Large intestine (tissue), 3 donors: ENCODE measurements at regions not wholly inside any gene's neighbourhood (a gene's known extent, or its start where the extent isn't known, plus 50 kb on each side); places are given as distances from the start of the nearest gene placed in this dataset.

Experiments used
- DNase-seq, 2 donors: peaks; one replicate each; pipeline versions ENCODE4 v3.0.0 to v3.0.0-alpha.2; 2013
- H3K27ac ChIP-seq: one replicate; pipeline ENCODE4 v1.5.1; 2013; ENCODE audit warnings: low read length
- H3K27me3 ChIP-seq: 2 replicates; pipeline ENCODE4 v1.6.1; 2013; ENCODE audit warnings: low read length; ENCODE audit not compliant: control insufficient read depth, insufficient read depth
- H3K36me3 ChIP-seq: 2 replicates; pipeline ENCODE4 v1.6.1; 2013; ENCODE audit warnings: low read length; ENCODE audit not compliant: control insufficient read depth, insufficient read depth
- H3K4me1 ChIP-seq: one replicate; pipeline ENCODE4 v1.6.1; 2013; ENCODE audit warnings: low read length; ENCODE audit not compliant: control insufficient read depth, insufficient read depth
- H3K4me3 ChIP-seq: one replicate; pipeline ENCODE4 v1.5.1; 2013; ENCODE audit warnings: low read length
- H3K9me3 ChIP-seq: one replicate; pipeline ENCODE4 v1.6.1; 2013; ENCODE audit warnings: mild to moderate bottlenecking, low read depth, low read length, moderate library complexity; ENCODE audit not compliant: control insufficient read depth
- WGBS: methylation state at CpG from one replicate; pipeline ENCODE4 v1.1.5; 2013; ENCODE audit warnings: low lambda C conversion rate; ENCODE audit not compliant: insufficient coverage; 5-methylcytosine and 5-hydroxymethylcytosine counted together

- no peak for DNase-seq
- 60% methylated on average over 1 of the region's 3 CpGs for WGBS
- Histone ChIP-seq H3K4me1 (no peaks in the 10 kb centered on the region), H3K4me3 (no peak overlapping the region), H3K27ac (no peak overlapping the region), H3K36me3 (no peaks in the 10 kb centered on the region), H3K27me3 (no peaks in the 10 kb centered on the region), H3K9me3 (peaks cover 4% of the 10 kb centered on the region)
Measured at GRCh38 chr3:31047673-31048072, 153.2 kb upstream of the GADL1 start.

DNA sequence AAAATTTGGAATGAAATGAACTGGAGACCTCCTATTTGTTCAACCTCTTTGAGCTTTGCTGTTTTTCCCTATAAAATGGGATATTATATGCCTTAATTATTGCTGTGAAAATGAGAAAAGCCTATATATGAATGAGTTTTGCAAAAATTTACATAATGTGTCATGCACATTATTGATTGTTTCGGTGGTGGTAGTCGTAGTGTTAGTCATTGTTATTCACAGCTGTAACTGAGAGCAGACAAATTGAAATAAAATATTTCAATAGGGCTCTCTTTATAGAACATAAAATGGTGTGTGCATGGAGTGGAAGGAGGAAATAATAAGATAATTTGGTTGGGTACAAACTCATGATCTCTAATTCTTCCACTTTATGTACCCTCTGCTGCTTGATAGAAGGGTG is 153.7 kb upstream of the GADL1 start:
- Histone ChIP-seq H3K36me3 (no peaks in the 10 kb centered on the region), H3K27ac (no peak overlapping the region), H3K4me1 (no peaks in the 10 kb centered on the region), H3K27me3 (no peaks in the 10 kb centered on the region), H3K4me3 (no peak overlapping the region), H3K9me3 (peaks cover 2% of the 10 kb centered on the region)
- DNase-seq, result no peak
- no CpG with 5 or more reads among the region's 2 CpGs for WGBS

- Histone ChIP-seq H3K27ac (no peak overlapping the region), H3K9me3 (no peaks in the 10 kb centered on the region), H3K4me3 (no peak overlapping the region), H3K4me1 (no peaks in the 10 kb centered on the region), H3K27me3 (no peaks in the 10 kb centered on the region), H3K36me3 (no peaks in the 10 kb centered on the region)
- no peak for DNase-seq
Measured at GRCh38 chr3:31050296-31050695, 155.8 kb upstream of the GADL1 start.

DNA sequence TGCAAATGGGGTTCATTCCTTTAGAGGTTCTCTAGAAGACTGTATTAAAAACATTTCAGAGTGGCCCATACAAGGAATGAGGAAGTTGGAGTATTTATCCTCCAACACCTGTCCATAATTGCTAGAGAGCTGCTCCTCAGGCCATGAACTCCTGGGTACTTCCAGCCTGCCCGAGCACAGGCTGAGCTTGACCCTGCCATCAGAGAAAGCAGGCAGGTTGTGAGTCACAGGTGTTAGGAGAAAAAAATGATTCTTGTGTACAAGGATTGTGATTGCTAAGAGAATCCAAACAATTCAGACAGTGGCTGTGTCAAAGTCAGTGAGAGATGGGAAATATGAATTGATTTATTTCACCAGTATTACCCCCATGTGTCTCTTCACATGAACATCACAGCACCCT is 156.8 kb upstream of the GADL1 start:
- DNase-seq, result no peak
- Histone ChIP-seq H3K9me3 (no peaks in the 10 kb centered on the region), H3K27me3 (no peaks in the 10 kb centered on the region), H3K36me3 (no peaks in the 10 kb centered on the region), H3K27ac (no peak overlapping the region), H3K4me1 (no peaks in the 10 kb centered on the region), H3K4me3 (no peak overlapping the region)
- no CpG with 5 or more reads among the region's 1 CpG for WGBS

DNA sequence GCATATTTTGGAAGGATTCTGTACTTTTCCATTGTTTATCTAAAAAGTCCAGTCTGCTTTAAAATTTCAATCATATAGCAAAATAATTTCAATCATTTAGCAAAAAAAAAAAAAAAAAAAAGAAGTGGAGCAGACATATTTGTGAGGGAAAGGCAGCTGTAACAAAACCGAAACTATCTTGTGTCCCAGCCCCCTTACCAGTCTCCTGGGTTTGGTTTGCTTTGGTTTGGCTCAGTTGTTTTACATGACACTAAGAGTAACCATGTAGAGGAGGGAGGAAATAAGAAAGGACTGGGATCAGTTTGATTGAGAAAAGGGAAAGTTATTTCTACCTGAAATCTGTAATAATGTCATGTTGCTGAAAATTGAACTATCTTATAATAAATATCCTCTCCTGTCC is 158.8 kb upstream of the GADL1 start:
- H3K4me1 ChIP-seq, result no peaks in the 10 kb centered on the region
- H3K9me3 ChIP-seq, result no peaks in the 10 kb centered on the region
- DNase-seq, result no peak
- no peak overlapping the region for H3K4me3 ChIP-seq
- H3K36me3 ChIP-seq, result no peaks in the 10 kb centered on the region
- no peak overlapping the region for H3K27ac ChIP-seq
- no peaks in the 10 kb centered on the region for H3K27me3 ChIP-seq
- no CpG with 5 or more reads among the region's 1 CpG for WGBS

- H3K36me3 ChIP-seq, result no peaks in the 10 kb centered on the region
- DNase-seq, result no peak
- no peak overlapping the region for H3K4me3 ChIP-seq
- 100% methylated on average over 2 of the region's 6 CpGs for WGBS
- no peaks in the 10 kb centered on the region for H3K27me3 ChIP-seq
- no peaks in the 10 kb centered on the region for H3K9me3 ChIP-seq
- no peaks in the 10 kb centered on the region for H3K4me1 ChIP-seq
- no peak overlapping the region for H3K27ac ChIP-seq
Measured at GRCh38 chr3:31054032-31054431, 159.6 kb upstream of the GADL1 start.

DNA sequence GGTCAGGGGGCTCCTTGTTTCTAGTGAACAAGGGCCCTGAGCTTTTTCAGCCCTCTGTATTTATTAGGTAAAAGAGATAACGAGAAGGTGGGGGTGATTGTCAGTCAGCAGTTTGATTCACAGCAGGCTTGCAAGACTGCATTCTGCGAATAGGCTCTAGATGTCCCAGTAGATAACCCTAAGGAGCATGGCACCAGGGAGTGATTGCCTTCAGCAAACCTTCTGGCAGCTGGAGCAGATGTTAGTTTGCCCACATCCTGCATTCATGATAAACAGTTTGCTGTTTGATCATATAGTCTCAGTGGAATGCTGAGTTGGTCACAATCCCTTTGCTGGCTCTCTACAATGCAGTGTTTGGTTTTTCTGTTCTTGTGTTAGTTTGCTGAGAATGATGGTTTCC is 161.3 kb upstream of the GADL1 start:
- no peak for DNase-seq
- no peaks in the 10 kb centered on the region for H3K4me1 ChIP-seq
- WGBS, result no CpG with 5 or more reads among the region's 2 CpGs
- H3K27me3 ChIP-seq, result no peaks in the 10 kb centered on the region
- H3K36me3 ChIP-seq, result no peaks in the 10 kb centered on the region
- H3K9me3 ChIP-seq, result no peaks in the 10 kb centered on the region
- no peak overlapping the region for H3K4me3 ChIP-seq
- no peak overlapping the region for H3K27ac ChIP-seq

- Histone ChIP-seq H3K9me3 (no peaks in the 10 kb centered on the region), H3K4me1 (no peaks in the 10 kb centered on the region), H3K36me3 (no peaks in the 10 kb centered on the region), H3K27me3 (no peaks in the 10 kb centered on the region), H3K27ac (no peak overlapping the region), H3K4me3 (no peak overlapping the region)
- WGBS, result 92% methylated on average over 2 of the region's 3 CpGs
- no peak for DNase-seq
Measured at GRCh38 chr3:31057891-31058290, 163.4 kb upstream of the GADL1 start.

DNA sequence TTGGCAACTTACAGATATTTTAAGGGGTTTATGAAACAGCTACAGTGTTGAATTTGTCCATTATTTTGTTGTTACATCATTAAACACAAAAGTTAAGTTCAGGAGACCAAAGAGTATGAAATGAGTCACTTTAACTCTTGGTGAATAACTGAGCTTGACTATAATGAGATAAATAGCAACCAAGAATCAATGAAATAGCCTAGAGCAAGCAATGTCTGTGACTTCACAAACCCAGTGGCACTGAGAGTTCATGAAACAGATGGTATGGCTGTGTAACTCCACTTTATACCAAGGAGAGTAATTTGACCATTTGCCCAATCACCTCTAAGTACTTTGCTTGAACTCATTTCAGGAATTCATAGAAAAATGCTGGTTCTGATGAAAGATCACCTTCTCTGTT is 169.6 kb upstream of the GADL1 start:
- Histone ChIP-seq H3K4me1 (no peaks in the 10 kb centered on the region), H3K4me3 (no peak overlapping the region), H3K36me3 (no peaks in the 10 kb centered on the region), H3K27me3 (peaks cover 2% of the 10 kb centered on the region), H3K27ac (no peak overlapping the region), H3K9me3 (no peaks in the 10 kb centered on the region)
- no peak for DNase-seq

- Histone ChIP-seq H3K4me3 (no peak overlapping the region), H3K27ac (no peak overlapping the region), H3K36me3 (no peaks in the 10 kb centered on the region), H3K9me3 (no peaks in the 10 kb centered on the region), H3K4me1 (no peaks in the 10 kb centered on the region), H3K27me3 (peaks cover 2% of the 10 kb centered on the region)
- no CpG with 5 or more reads among the region's 1 CpG for WGBS
- no peak for DNase-seq
Measured at GRCh38 chr3:31065765-31066164, 171.3 kb upstream of the GADL1 start.

- Histone ChIP-seq H3K27me3 (peaks cover 2% of the 10 kb centered on the region), H3K4me3 (no peak overlapping the region), H3K36me3 (no peaks in the 10 kb centered on the region), H3K9me3 (no peaks in the 10 kb centered on the region), H3K27ac (no peak overlapping the region), H3K4me1 (no peaks in the 10 kb centered on the region)
- DNase-seq, result no peak
- 80% methylated on average over 1 of the region's 5 CpGs for WGBS
Measured at GRCh38 chr3:31067004-31067403, 172.5 kb upstream of the GADL1 start.
